ENCODE measurements at regions not wholly inside any gene's neighbourhood (a gene's known extent, or its start where the extent isn't known, plus 50 kb on each side); places are given as distances from the start of the nearest gene placed in this dataset.

- peaks cover 10% of the 10 kb centered on the region for H3K9me3 ChIP-seq (ENCODE audit: control insufficient read depth, low read length)
- H3K4me3 ChIP-seq (ENCODE audit: low read length): no peak overlapping the region
- no peak overlapping the region for H3K9ac ChIP-seq (ENCODE audit: low read length)
- H3K4me1 ChIP-seq (ENCODE audit: control insufficient read depth, insufficient read depth, low read length): no peaks in the 10 kb centered on the region
- DNase-seq (ENCODE audit: low read depth): no peak
- no peaks in the 10 kb centered on the region for H3K27me3 ChIP-seq (replicated peaks; ENCODE audit: control insufficient read depth, insufficient read depth, low read length)
- no peaks in the 10 kb centered on the region for H3K36me3 ChIP-seq (ENCODE audit: control insufficient read depth, insufficient read depth, low read length, severe bottlenecking)
These were observed 732.7 kb upstream of the TENM4 start for GRCh38 chr11:80173371-80174136.

GRCh38 chr11:80168796-80169195 lies 728.0 kb upstream of the TENM4 start:
- Histone ChIP-seq H3K9ac (ENCODE audit: low read length) (no peak overlapping the region), H3K9me3 (ENCODE audit: control insufficient read depth, low read length) (peaks cover 10% of the 10 kb centered on the region), H3K27me3 (replicated peaks; ENCODE audit: control insufficient read depth, insufficient read depth, low read length) (no peaks in the 10 kb centered on the region), H3K36me3 (ENCODE audit: control insufficient read depth, insufficient read depth, low read length, severe bottlenecking) (no peaks in the 10 kb centered on the region), H3K4me1 (ENCODE audit: control insufficient read depth, insufficient read depth, low read length) (no peaks in the 10 kb centered on the region), H3K4me3 (ENCODE audit: low read length) (no peak overlapping the region)
- DNase-seq (ENCODE audit: low read depth): no peak

GRCh38 chr11:80167766-80168165 lies 726.9 kb upstream of the TENM4 start:
- Histone ChIP-seq H3K27me3 (replicated peaks; ENCODE audit: control insufficient read depth, insufficient read depth, low read length) (no peaks in the 10 kb centered on the region), H3K9me3 (ENCODE audit: control insufficient read depth, low read length) (peaks cover 10% of the 10 kb centered on the region), H3K36me3 (ENCODE audit: control insufficient read depth, insufficient read depth, low read length, severe bottlenecking) (no peaks in the 10 kb centered on the region), H3K4me3 (ENCODE audit: low read length) (no peak overlapping the region), H3K9ac (ENCODE audit: low read length) (no peak overlapping the region), H3K4me1 (ENCODE audit: control insufficient read depth, insufficient read depth, low read length) (no peaks in the 10 kb centered on the region)
- peak; percentile 67 for DNase-seq (ENCODE audit: low read depth)

- H3K4me3 ChIP-seq (ENCODE audit: low read length): no peak overlapping the region
- no peak for DNase-seq (ENCODE audit: low read depth)
- H3K9me3 ChIP-seq (ENCODE audit: control insufficient read depth, low read length): peaks cover 6% of the 10 kb centered on the region
- H3K4me1 ChIP-seq (ENCODE audit: control insufficient read depth, insufficient read depth, low read length): no peaks in the 10 kb centered on the region
- no peaks in the 10 kb centered on the region for H3K36me3 ChIP-seq (ENCODE audit: control insufficient read depth, insufficient read depth, low read length, severe bottlenecking)
- no peak overlapping the region for H3K9ac ChIP-seq (ENCODE audit: low read length)
- no peaks in the 10 kb centered on the region for H3K27me3 ChIP-seq (replicated peaks; ENCODE audit: control insufficient read depth, insufficient read depth, low read length)
These were observed 724.9 kb upstream of the TENM4 start for GRCh38 chr11:80165744-80166143.

GRCh38 chr11:80163441-80163840 lies 722.6 kb upstream of the TENM4 start:
- H3K36me3 ChIP-seq (ENCODE audit: control insufficient read depth, insufficient read depth, low read length, severe bottlenecking): no peaks in the 10 kb centered on the region
- no peak for DNase-seq (ENCODE audit: low read depth)
- no peaks in the 10 kb centered on the region for H3K4me1 ChIP-seq (ENCODE audit: control insufficient read depth, insufficient read depth, low read length)
- H3K9me3 ChIP-seq (ENCODE audit: control insufficient read depth, low read length): no peaks in the 10 kb centered on the region
- H3K9ac ChIP-seq (ENCODE audit: low read length): no peak overlapping the region
- H3K4me3 ChIP-seq (ENCODE audit: low read length): no peak overlapping the region
- no peaks in the 10 kb centered on the region for H3K27me3 ChIP-seq (replicated peaks; ENCODE audit: control insufficient read depth, insufficient read depth, low read length)

- Histone ChIP-seq H3K9me3 (ENCODE audit: control insufficient read depth, low read length) (no peaks in the 10 kb centered on the region), H3K4me3 (ENCODE audit: low read length) (no peak overlapping the region), H3K27me3 (replicated peaks; ENCODE audit: control insufficient read depth, insufficient read depth, low read length) (no peaks in the 10 kb centered on the region), H3K36me3 (ENCODE audit: control insufficient read depth, insufficient read depth, low read length, severe bottlenecking) (no peaks in the 10 kb centered on the region), H3K4me1 (ENCODE audit: control insufficient read depth, insufficient read depth, low read length) (no peaks in the 10 kb centered on the region), H3K9ac (ENCODE audit: low read length) (no peak overlapping the region)
- DNase-seq (ENCODE audit: low read depth): peak; percentile 79
These were observed 722.2 kb upstream of the TENM4 start for GRCh38 chr11:80163011-80163410.

DNA sequence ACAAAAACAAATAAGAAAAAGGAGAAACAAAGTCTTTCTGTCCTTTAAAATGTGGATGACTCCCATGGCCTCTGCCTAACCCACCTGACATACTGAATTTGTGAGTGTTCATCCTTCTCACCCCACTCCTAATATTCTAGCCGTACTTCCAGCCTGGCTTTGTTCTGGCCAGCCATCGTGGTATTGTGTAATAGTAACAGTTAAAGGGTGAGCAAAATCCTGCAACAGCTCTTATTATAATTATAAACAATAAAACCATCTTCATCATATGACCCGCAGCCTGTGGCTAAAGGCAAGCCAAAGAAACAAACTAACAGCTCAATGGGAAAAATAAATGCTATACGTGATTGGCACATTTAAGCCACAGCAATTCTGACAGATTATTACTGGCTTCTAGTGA lies 721.6 kb upstream of the TENM4 start:
- Histone ChIP-seq H3K27me3 (replicated peaks; ENCODE audit: control insufficient read depth, insufficient read depth, low read length) (no peaks in the 10 kb centered on the region), H3K9me3 (ENCODE audit: control insufficient read depth, low read length) (no peaks in the 10 kb centered on the region), H3K4me3 (ENCODE audit: low read length) (no peak overlapping the region), H3K9ac (ENCODE audit: low read length) (no peak overlapping the region), H3K4me1 (ENCODE audit: control insufficient read depth, insufficient read depth, low read length) (no peaks in the 10 kb centered on the region), H3K36me3 (ENCODE audit: control insufficient read depth, insufficient read depth, low read length, severe bottlenecking) (no peaks in the 10 kb centered on the region)
- no peak for DNase-seq (ENCODE audit: low read depth)

DNA sequence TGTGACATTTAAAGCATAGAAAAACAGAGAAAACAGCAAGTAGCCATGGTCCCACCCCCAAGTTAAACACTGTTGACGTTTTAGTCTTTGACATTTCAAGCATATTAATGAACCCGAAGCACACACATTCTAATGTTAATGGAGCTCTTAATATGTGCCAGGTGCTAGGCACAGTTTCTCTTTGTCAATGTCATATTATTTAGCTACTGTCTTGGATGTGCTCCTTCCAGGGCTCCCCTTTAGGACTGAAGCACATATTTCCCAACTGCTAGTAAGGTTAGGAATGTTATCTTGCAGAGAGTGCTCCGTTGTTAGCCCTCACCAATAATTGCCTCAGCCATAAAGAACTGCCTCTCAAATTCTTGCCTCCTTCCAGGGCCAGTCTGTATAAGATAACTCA lies 716.6 kb upstream of the TENM4 start:
- Histone ChIP-seq H3K9ac (ENCODE audit: low read length) (no peak overlapping the region), H3K36me3 (ENCODE audit: control insufficient read depth, insufficient read depth, low read length, severe bottlenecking) (no peaks in the 10 kb centered on the region), H3K9me3 (ENCODE audit: control insufficient read depth, low read length) (no peaks in the 10 kb centered on the region), H3K27me3 (replicated peaks; ENCODE audit: control insufficient read depth, insufficient read depth, low read length) (no peaks in the 10 kb centered on the region), H3K4me3 (ENCODE audit: low read length) (no peak overlapping the region), H3K4me1 (ENCODE audit: control insufficient read depth, insufficient read depth, low read length) (no peaks in the 10 kb centered on the region)
- DNase-seq (ENCODE audit: low read depth): no peak

DNA sequence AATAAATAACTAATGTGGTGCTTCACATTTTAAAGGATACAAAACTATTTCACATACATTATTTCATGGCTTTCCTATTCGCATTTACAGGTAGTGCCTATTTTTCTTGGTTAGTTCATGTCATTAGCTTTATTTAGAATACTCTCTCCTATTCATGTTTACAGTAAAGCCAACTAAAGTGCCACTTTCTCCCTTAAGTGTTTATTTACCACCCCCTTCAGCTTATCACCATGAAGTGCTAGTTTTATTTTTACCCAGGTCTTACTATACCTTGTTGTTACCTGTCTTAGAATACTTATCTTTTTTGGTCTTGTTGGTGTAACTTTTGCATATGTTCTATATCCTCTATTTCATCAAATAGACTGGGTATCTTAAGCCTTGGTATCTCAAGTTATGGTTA lies 715.2 kb upstream of the TENM4 start:
- Histone ChIP-seq H3K9me3 (ENCODE audit: control insufficient read depth, low read length) (no peaks in the 10 kb centered on the region), H3K4me1 (ENCODE audit: control insufficient read depth, insufficient read depth, low read length) (no peaks in the 10 kb centered on the region), H3K9ac (ENCODE audit: low read length) (no peak overlapping the region), H3K4me3 (ENCODE audit: low read length) (no peak overlapping the region), H3K27me3 (replicated peaks; ENCODE audit: control insufficient read depth, insufficient read depth, low read length) (no peaks in the 10 kb centered on the region), H3K36me3 (ENCODE audit: control insufficient read depth, insufficient read depth, low read length, severe bottlenecking) (no peaks in the 10 kb centered on the region)
- no peak for DNase-seq (ENCODE audit: low read depth)

DNA sequence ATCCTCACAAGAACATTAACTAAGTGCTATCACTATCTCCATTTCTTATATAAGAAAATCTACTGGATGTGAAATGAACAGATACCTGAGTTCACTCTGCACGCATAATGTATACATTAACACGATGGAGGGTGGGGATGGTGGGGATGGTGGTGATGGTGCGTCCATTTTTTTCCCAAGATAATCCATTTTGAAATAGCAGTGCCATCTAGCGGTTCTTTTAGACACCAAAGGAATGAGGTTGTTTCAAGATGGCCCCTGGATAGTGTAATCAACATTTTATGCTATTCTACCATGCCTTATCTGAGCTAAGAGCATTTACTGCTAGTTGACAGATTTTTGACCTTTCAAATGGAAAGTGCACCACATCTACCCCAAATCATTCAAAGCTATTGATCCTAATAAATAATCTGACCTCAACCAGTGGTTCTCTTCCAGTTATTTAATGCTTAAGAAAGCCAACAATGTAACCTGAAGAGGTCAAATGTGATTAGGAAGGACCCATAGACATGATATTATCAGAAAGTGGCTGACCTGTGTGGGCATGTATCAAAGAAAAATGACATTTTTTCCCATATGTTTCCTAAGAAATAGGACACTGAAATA lies 714.7 kb upstream of the TENM4 start:
- Histone ChIP-seq H3K4me1 (ENCODE audit: control insufficient read depth, insufficient read depth, low read length) (no peaks in the 10 kb centered on the region), H3K9me3 (ENCODE audit: control insufficient read depth, low read length) (no peaks in the 10 kb centered on the region), H3K36me3 (ENCODE audit: control insufficient read depth, insufficient read depth, low read length, severe bottlenecking) (no peaks in the 10 kb centered on the region), H3K27me3 (replicated peaks; ENCODE audit: control insufficient read depth, insufficient read depth, low read length) (no peaks in the 10 kb centered on the region), H3K4me3 (ENCODE audit: low read length) (no peak overlapping the region), H3K9ac (ENCODE audit: low read length) (no peak overlapping the region)
- peak; percentile 78 for DNase-seq (ENCODE audit: low read depth)

DNA sequence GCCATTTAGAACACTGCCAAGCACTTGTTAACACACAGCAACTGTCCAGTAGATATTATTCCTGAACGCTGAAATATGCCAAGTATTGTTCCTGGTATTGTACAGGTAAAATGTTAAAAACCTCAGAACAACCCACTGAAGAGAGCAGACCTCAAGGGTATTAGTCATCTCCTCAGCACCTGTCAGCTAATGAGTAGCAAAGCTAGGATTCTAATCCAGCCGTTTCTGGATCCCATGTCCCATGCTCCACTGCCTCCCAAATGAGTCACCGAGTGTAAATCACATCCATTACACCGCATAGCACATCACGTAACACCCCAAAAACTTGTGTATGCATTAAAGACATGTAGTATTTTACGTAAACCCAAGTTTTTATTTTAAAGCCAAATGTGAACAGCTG lies 705.4 kb upstream of the TENM4 start:
- Histone ChIP-seq H3K4me1 (ENCODE audit: control insufficient read depth, insufficient read depth, low read length) (peaks cover 9% of the 10 kb centered on the region), H3K27me3 (replicated peaks; ENCODE audit: control insufficient read depth, insufficient read depth, low read length) (no peaks in the 10 kb centered on the region), H3K9me3 (ENCODE audit: control insufficient read depth, low read length) (no peaks in the 10 kb centered on the region), H3K9ac (ENCODE audit: low read length) (no peak overlapping the region), H3K4me3 (ENCODE audit: low read length) (no peak overlapping the region), H3K36me3 (ENCODE audit: control insufficient read depth, insufficient read depth, low read length, severe bottlenecking) (no peaks in the 10 kb centered on the region)
- no peak for DNase-seq (ENCODE audit: low read depth)

Data from adipocyte (in vitro differentiated cells).